NCI-H1436 treated with DMSO at 0.1 percent for 48 hours (cell line): ENCODE measurements at regions not wholly inside any gene's neighbourhood (a gene's known extent, or its start where the extent isn't known, plus 50 kb on each side); places are given as distances from the start of the nearest gene placed in this dataset.
"Not testable (repeated sequence)": the region's sequence is repeated elsewhere in the genome, so short reads cannot be mapped to it uniquely, and the experiment has no call there.

Experiments used
- DNase-seq: peaks from one replicate; lab custom pipeline; 2025; lab: John Stamatoyannopoulos, UW

- DNase-seq: no peak
These were observed 97.1 kb downstream of the DAD1 start for GRCh38 chr14:22491683-22492621.

- not testable (repeated sequence) for DNase-seq
These were observed 98.0 kb downstream of the DAD1 start for GRCh38 chr14:22491053-22491452.

GRCh38 chr14:22489957-22490950 is 98.8 kb downstream of the DAD1 start:
- no peak for DNase-seq

- DNase-seq: no peak
These were observed 99.8 kb downstream of the DAD1 start for GRCh38 chr14:22489244-22489545.

GRCh38 chr14:22488522-22489243 is 100.3 kb downstream of the DAD1 start:
- DNase-seq: no peak

GRCh38 chr14:22487941-22488340 is 101.1 kb downstream of the DAD1 start:
- no peak for DNase-seq

- no peak for DNase-seq
These were observed 101.6 kb downstream of the DAD1 start for GRCh38 chr14:22487401-22487800.

- DNase-seq: no peak
These were observed 102.3 kb downstream of the DAD1 start for GRCh38 chr14:22486675-22487074.

GRCh38 chr14:22485649-22486048 is 103.4 kb downstream of the DAD1 start:
- DNase-seq: no peak

- no peak for DNase-seq
These were observed 103.8 kb downstream of the DAD1 start for GRCh38 chr14:22485178-22485577.

- DNase-seq: no peak
These were observed 104.4 kb downstream of the DAD1 start for GRCh38 chr14:22484632-22485031.

- no peak for DNase-seq
These were observed 105.0 kb downstream of the DAD1 start for GRCh38 chr14:22483863-22484593.

GRCh38 chr14:22482782-22483553 is 106.1 kb downstream of the DAD1 start:
- no peak for DNase-seq

- DNase-seq: no peak
These were observed 106.8 kb downstream of the DAD1 start for GRCh38 chr14:22482085-22482694.

- no peak for DNase-seq
These were observed 107.5 kb downstream of the DAD1 start for GRCh38 chr14:22481546-22481945.

- DNase-seq: no peak
These were observed 109.1 kb downstream of the DAD1 start for GRCh38 chr14:22479776-22480464.

- no peak for DNase-seq
These were observed 109.9 kb downstream of the DAD1 start for GRCh38 chr14:22479132-22479531.

- no peak for DNase-seq
These were observed 110.4 kb downstream of the DAD1 start for GRCh38 chr14:22478670-22479069.

GRCh38 chr14:22478247-22478646 is 110.8 kb downstream of the DAD1 start:
- no peak for DNase-seq
